ENCODE measurements at regions not wholly inside any gene's neighbourhood (a gene's known extent, or its start where the extent isn't known, plus 50 kb on each side); places are given as distances from the start of the nearest gene placed in this dataset.

DNA sequence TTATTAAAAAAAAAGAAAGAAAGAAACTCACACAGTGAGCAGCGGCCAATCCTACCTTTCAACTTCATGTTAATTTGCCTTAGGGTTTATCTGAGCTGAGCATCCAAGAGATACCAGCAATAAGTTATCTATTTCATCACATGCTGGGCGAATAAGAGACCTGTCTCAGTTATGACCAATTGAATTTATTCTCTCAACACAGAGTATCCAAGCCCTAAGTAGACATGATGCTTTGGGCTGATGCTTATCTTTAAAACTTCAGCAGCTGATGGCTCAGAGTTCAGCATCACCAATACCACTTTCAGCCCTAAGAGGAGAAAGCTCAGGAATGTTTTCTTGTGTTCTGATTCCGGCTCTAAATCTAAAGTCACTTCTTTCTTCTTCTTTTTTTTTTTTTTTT is 489.0 kb upstream of the ZFHX3 start:
- Histone ChIP-seq H2AFZ (no peak overlapping the region), H3K27me3 (ENCODE audit: insufficient read depth) (no peaks in the 10 kb centered on the region), H3K27ac (ENCODE audit: low read depth) (no peak overlapping the region), H3F3A (replicated peaks; ENCODE audit: low read depth) (no peaks in the 10 kb centered on the region), H3K36me3 (ENCODE audit: insufficient read depth) (no peaks in the 10 kb centered on the region), H3K4me1 (ENCODE audit: insufficient read depth) (no peaks in the 10 kb centered on the region), H4K20me1 (replicated peaks; ENCODE audit: insufficient read depth) (no peaks in the 10 kb centered on the region), H3K9me2 (ENCODE audit: insufficient read depth) (peaks cover 19% of the 10 kb centered on the region; the same call in 1 of the 2 replicates), H3K79me2 (replicated peaks; ENCODE audit: insufficient read depth) (no peaks in the 10 kb centered on the region), H3K4me2 (no peak overlapping the region), H3K4me3 (no peak overlapping the region)
- TF ChIP-seq ZNF462 (CRISPR knock-in tag; IDR thresholded peaks at IDR 0.05) (no peak), EZH2 (IDR thresholded peaks at IDR 0.05; ENCODE audit: low read depth, unreplicated experiment) (no peak), REST (IDR thresholded peaks at IDR 0.05; ENCODE audit: unreplicated experiment) (no peak), CTCF (conservative IDR thresholded peaks at IDR 0.05; ENCODE audit: low read depth in 2 of 2) (no peak), ZNF114 (CRISPR knock-in tag; IDR thresholded peaks at IDR 0.05) (no peak), ZNF331 (CRISPR knock-in tag; IDR thresholded peaks at IDR 0.05; ENCODE audit: low read depth) (no peak), NANOG (IDR thresholded peaks at IDR 0.05; ENCODE audit: borderline replicate concordance) (no peak), STAT1 (IDR thresholded peaks at IDR 0.05; ENCODE audit: unreplicated experiment) (no peak), CREB1 (CRISPR knock-in tag; IDR thresholded peaks at IDR 0.05; ENCODE audit: low read depth) (no peak), ETS1 (IDR thresholded peaks at IDR 0.05) (no peak), POLR2AphosphoS5 (IDR thresholded peaks at IDR 0.05; ENCODE audit: low read depth) (no peak), JUNB (IDR thresholded peaks at IDR 0.05; ENCODE audit: unreplicated experiment) (no peak), EZH2phosphoT487 (IDR thresholded peaks at IDR 0.05; ENCODE audit: unreplicated experiment) (no peak)
- Mint-ChIP-seq H3K36me3 (ENCODE audit: low read depth) (0 out of 3 replicates have a peak, but pooled peaks cover 3% of the 10 kb centered on the region), H3K27ac (no peak overlapping the region), H3K4me3 (no peak overlapping the region), H3K27me3 (ENCODE audit: insufficient read depth, low read depth, poor library complexity) (no peaks in the 10 kb centered on the region), H3K9me3 (peaks cover 6% of the 10 kb centered on the region), H3K4me1 (no peaks in the 10 kb centered on the region)
- no peak for DNase-seq (ENCODE audit: low spot score)
- ATAC-seq, result no peak
